Skeletal muscle satellite cell (primary cell): ENCODE measurements at regions not wholly inside any gene's neighbourhood (a gene's known extent, or its start where the extent isn't known, plus 50 kb on each side); places are given as distances from the start of the nearest gene placed in this dataset.

ENCODE experiments used
- H3K27me3 ChIP-seq: 2 replicates; pipeline ENCODE4 v1.7.0; 2013; ENCODE audit warnings: low read length; ENCODE audit not compliant: control insufficient read depth, insufficient read depth
- H3K36me3 ChIP-seq: 2 replicates; pipeline ENCODE4 v1.7.0; 2013; ENCODE audit warnings: mild to moderate bottlenecking, control low read depth, low read length; ENCODE audit not compliant: insufficient read depth
- H3K4me1 ChIP-seq: 2 replicates; pipeline ENCODE4 v1.7.0; 2013; ENCODE audit warnings: low read length; ENCODE audit not compliant: control insufficient read depth, insufficient read depth
- H3K4me2 ChIP-seq: 2 replicates; pipeline ENCODE4 v1.7.0; 2013; ENCODE audit warnings: mild to moderate bottlenecking, low read length
- H3K4me3 ChIP-seq: 2 replicates; pipeline ENCODE4 v1.7.0; 2013; ENCODE audit warnings: low read length
- H3K9ac ChIP-seq: 2 replicates; pipeline ENCODE4 v1.7.0; 2013; ENCODE audit warnings: mild to moderate bottlenecking, low read depth, low read length, moderate library complexity
- H3K9me3 ChIP-seq: replicated peaks from 2 replicates; pipeline ENCODE4 v1.7.0; 2013; ENCODE audit warnings: mild to moderate bottlenecking, control low read depth, low read length

- H3K4me3 ChIP-seq, result no peak overlapping the region
- H3K9ac ChIP-seq, result no peak overlapping the region
- no peaks in the 10 kb centered on the region for H3K36me3 ChIP-seq
- no peaks in the 10 kb centered on the region for H3K27me3 ChIP-seq
- H3K4me1 ChIP-seq, result peaks cover 8% of the 10 kb centered on the region
- H3K4me2 ChIP-seq, result no peak overlapping the region
- no peaks in the 10 kb centered on the region for H3K9me3 ChIP-seq
Measured at GRCh38 chr5:158644301-158644700, 455.4 kb downstream of the EBF1 start.

- Histone ChIP-seq H3K4me1 (peaks cover 8% of the 10 kb centered on the region), H3K4me3 (no peak overlapping the region), H3K4me2 (no peak overlapping the region), H3K27me3 (no peaks in the 10 kb centered on the region), H3K9ac (no peak overlapping the region), H3K36me3 (no peaks in the 10 kb centered on the region), H3K9me3 (no peaks in the 10 kb centered on the region)
Measured at GRCh38 chr5:158643840-158644239, 455.9 kb downstream of the EBF1 start.

GRCh38 chr5:158642879-158643278 lies 456.8 kb downstream of the EBF1 start:
- Histone ChIP-seq H3K9ac (no peak overlapping the region), H3K9me3 (no peaks in the 10 kb centered on the region), H3K4me1 (peaks cover 8% of the 10 kb centered on the region), H3K27me3 (no peaks in the 10 kb centered on the region), H3K4me2 (no peak overlapping the region), H3K4me3 (no peak overlapping the region), H3K36me3 (no peaks in the 10 kb centered on the region)

- no peaks in the 10 kb centered on the region for H3K9me3 ChIP-seq
- H3K4me3 ChIP-seq, result no peak overlapping the region
- no peak overlapping the region for H3K4me2 ChIP-seq
- H3K9ac ChIP-seq, result no peak overlapping the region
- no peaks in the 10 kb centered on the region for H3K36me3 ChIP-seq
- H3K4me1 ChIP-seq, result peaks cover 8% of the 10 kb centered on the region
- no peaks in the 10 kb centered on the region for H3K27me3 ChIP-seq
Measured at GRCh38 chr5:158641016-158641415, 458.7 kb downstream of the EBF1 start.

GRCh38 chr5:158640593-158640980 lies 459.1 kb downstream of the EBF1 start:
- Histone ChIP-seq H3K9me3 (no peaks in the 10 kb centered on the region), H3K4me2 (no peak overlapping the region), H3K36me3 (no peaks in the 10 kb centered on the region), H3K4me1 (peaks cover 8% of the 10 kb centered on the region), H3K27me3 (no peaks in the 10 kb centered on the region), H3K4me3 (no peak overlapping the region), H3K9ac (no peak overlapping the region)

GRCh38 chr5:158639881-158640592 lies 459.7 kb downstream of the EBF1 start:
- no peaks in the 10 kb centered on the region for H3K36me3 ChIP-seq

GRCh38 chr5:158638396-158638795 lies 461.3 kb downstream of the EBF1 start:
- H3K4me1 ChIP-seq, result peaks cover 8% of the 10 kb centered on the region
- H3K36me3 ChIP-seq, result no peaks in the 10 kb centered on the region
- no peaks in the 10 kb centered on the region for H3K27me3 ChIP-seq
- no peak overlapping the region for H3K4me3 ChIP-seq
- H3K9me3 ChIP-seq, result no peaks in the 10 kb centered on the region
- H3K4me2 ChIP-seq, result no peak overlapping the region
- no peak overlapping the region for H3K9ac ChIP-seq

More at GRCh38 chr5:158639881-158640592, 459.7 kb downstream of the EBF1 start:
- Histone ChIP-seq H3K9ac (no peak overlapping the region), H3K4me2 (no peak overlapping the region), H3K4me1 (peaks cover 8% of the 10 kb centered on the region), H3K9me3 (no peaks in the 10 kb centered on the region), H3K4me3 (no peak overlapping the region), H3K27me3 (no peaks in the 10 kb centered on the region)

- no peaks in the 10 kb centered on the region for H3K27me3 ChIP-seq
- H3K9ac ChIP-seq, result no peak overlapping the region
- no peaks in the 10 kb centered on the region for H3K9me3 ChIP-seq
- peaks cover 8% of the 10 kb centered on the region for H3K4me1 ChIP-seq
- H3K36me3 ChIP-seq, result no peaks in the 10 kb centered on the region
- H3K4me2 ChIP-seq, result no peak overlapping the region
- no peak overlapping the region for H3K4me3 ChIP-seq
Measured at GRCh38 chr5:158637039-158637438, 462.7 kb downstream of the EBF1 start.

GRCh38 chr5:158635565-158635964 lies 464.2 kb downstream of the EBF1 start:
- Histone ChIP-seq H3K9ac (no peak overlapping the region), H3K9me3 (no peaks in the 10 kb centered on the region), H3K27me3 (no peaks in the 10 kb centered on the region), H3K4me3 (no peak overlapping the region), H3K36me3 (no peaks in the 10 kb centered on the region), H3K4me1 (peaks cover 8% of the 10 kb centered on the region), H3K4me2 (no peak overlapping the region)

- Histone ChIP-seq H3K36me3 (no peaks in the 10 kb centered on the region), H3K4me3 (no peak overlapping the region), H3K27me3 (no peaks in the 10 kb centered on the region), H3K4me2 (no peak overlapping the region), H3K9me3 (no peaks in the 10 kb centered on the region), H3K9ac (no peak overlapping the region), H3K4me1 (peaks cover under 1% of the 10 kb centered on the region)
Measured at GRCh38 chr5:158634714-158635113, 465.0 kb downstream of the EBF1 start.

- H3K4me3 ChIP-seq, result no peak overlapping the region
Measured at GRCh38 chr5:158629591-158630312, 470.0 kb downstream of the EBF1 start.

GRCh38 chr5:158626718-158627117 lies 473.0 kb downstream of the EBF1 start:
- Histone ChIP-seq H3K36me3 (no peaks in the 10 kb centered on the region), H3K4me2 (no peak overlapping the region), H3K9ac (no peak overlapping the region), H3K4me1 (no peaks in the 10 kb centered on the region), H3K4me3 (no peak overlapping the region), H3K27me3 (no peaks in the 10 kb centered on the region), H3K9me3 (no peaks in the 10 kb centered on the region)

More at GRCh38 chr5:158629591-158630312, 470.0 kb downstream of the EBF1 start:
- no peaks in the 10 kb centered on the region for H3K4me1 ChIP-seq
- no peak overlapping the region for H3K9ac ChIP-seq
- no peaks in the 10 kb centered on the region for H3K9me3 ChIP-seq
- H3K27me3 ChIP-seq, result no peaks in the 10 kb centered on the region
- no peaks in the 10 kb centered on the region for H3K36me3 ChIP-seq
- no peak overlapping the region for H3K4me2 ChIP-seq
